ENCODE measurements at regions not wholly inside any gene's neighbourhood (a gene's known extent, or its start where the extent isn't known, plus 50 kb on each side); places are given as distances from the start of the nearest gene placed in this dataset.
"Not testable (repeated sequence)": the region's sequence is repeated elsewhere in the genome, so short reads cannot be mapped to it uniquely, and the experiment has no call there.

GRCh38 chr2:43146083-43146482, 80.3 kb downstream of the ZFP36L2 start:
- no peak for DNase-seq

GRCh38 chr2:43144263-43144662, 82.1 kb downstream of the ZFP36L2 start:
- DNase-seq, result peak; percentile 75 to 91

GRCh38 chr2:43143756-43144155, 82.7 kb downstream of the ZFP36L2 start:
- DNase-seq, result no peak

- DNase-seq, result no peak
These were observed 83.4 kb downstream of the ZFP36L2 start for GRCh38 chr2:43142921-43143438.

GRCh38 chr2:43141636-43142151, 84.7 kb downstream of the ZFP36L2 start:
- not testable (repeated sequence) for DNase-seq

GRCh38 chr2:43139996-43140621, 86.3 kb downstream of the ZFP36L2 start:
- no peak for DNase-seq

- no peak for DNase-seq
These were observed 86.9 kb downstream of the ZFP36L2 start for GRCh38 chr2:43139501-43139900.

- no peak for DNase-seq
These were observed 88.0 kb downstream of the ZFP36L2 start for GRCh38 chr2:43138441-43138840.

GRCh38 chr2:43136876-43137275, 89.5 kb downstream of the ZFP36L2 start:
- no peak for DNase-seq

- DNase-seq, result no peak
These were observed 90.2 kb downstream of the ZFP36L2 start for GRCh38 chr2:43136011-43136799.

- DNase-seq, result no peak
These were observed 90.8 kb downstream of the ZFP36L2 start for GRCh38 chr2:43135583-43135982.

GRCh38 chr2:43134571-43134889, 91.9 kb downstream of the ZFP36L2 start:
- no peak for DNase-seq

- DNase-seq, result no peak
These were observed 92.5 kb downstream of the ZFP36L2 start for GRCh38 chr2:43133708-43134570.

- DNase-seq, result no peak
These were observed 93.1 kb downstream of the ZFP36L2 start for GRCh38 chr2:43133336-43133707.

- no peak for DNase-seq
These were observed 93.6 kb downstream of the ZFP36L2 start for GRCh38 chr2:43132683-43133301.

GRCh38 chr2:43131890-43132682, 94.3 kb downstream of the ZFP36L2 start:
- DNase-seq, result no peak

- DNase-seq, result peak; percentile 88 to 89
These were observed 95.1 kb downstream of the ZFP36L2 start for GRCh38 chr2:43131051-43131889.

- DNase-seq, result no peak
These were observed 95.9 kb downstream of the ZFP36L2 start for GRCh38 chr2:43130548-43130875.

- peak; percentile 63 to 65 for DNase-seq
These were observed 96.5 kb downstream of the ZFP36L2 start for GRCh38 chr2:43129676-43130547.

GRCh38 chr2:43128559-43128955, 97.8 kb downstream of the ZFP36L2 start:
- no peak for DNase-seq
